ENCODE measurements at regions not wholly inside any gene's neighbourhood (a gene's known extent, or its start where the extent isn't known, plus 50 kb on each side); places are given as distances from the start of the nearest gene placed in this dataset.
"Not testable (repeated sequence)": the region's sequence is repeated elsewhere in the genome, so short reads cannot be mapped to it uniquely, and the experiment has no call there.

DNA sequence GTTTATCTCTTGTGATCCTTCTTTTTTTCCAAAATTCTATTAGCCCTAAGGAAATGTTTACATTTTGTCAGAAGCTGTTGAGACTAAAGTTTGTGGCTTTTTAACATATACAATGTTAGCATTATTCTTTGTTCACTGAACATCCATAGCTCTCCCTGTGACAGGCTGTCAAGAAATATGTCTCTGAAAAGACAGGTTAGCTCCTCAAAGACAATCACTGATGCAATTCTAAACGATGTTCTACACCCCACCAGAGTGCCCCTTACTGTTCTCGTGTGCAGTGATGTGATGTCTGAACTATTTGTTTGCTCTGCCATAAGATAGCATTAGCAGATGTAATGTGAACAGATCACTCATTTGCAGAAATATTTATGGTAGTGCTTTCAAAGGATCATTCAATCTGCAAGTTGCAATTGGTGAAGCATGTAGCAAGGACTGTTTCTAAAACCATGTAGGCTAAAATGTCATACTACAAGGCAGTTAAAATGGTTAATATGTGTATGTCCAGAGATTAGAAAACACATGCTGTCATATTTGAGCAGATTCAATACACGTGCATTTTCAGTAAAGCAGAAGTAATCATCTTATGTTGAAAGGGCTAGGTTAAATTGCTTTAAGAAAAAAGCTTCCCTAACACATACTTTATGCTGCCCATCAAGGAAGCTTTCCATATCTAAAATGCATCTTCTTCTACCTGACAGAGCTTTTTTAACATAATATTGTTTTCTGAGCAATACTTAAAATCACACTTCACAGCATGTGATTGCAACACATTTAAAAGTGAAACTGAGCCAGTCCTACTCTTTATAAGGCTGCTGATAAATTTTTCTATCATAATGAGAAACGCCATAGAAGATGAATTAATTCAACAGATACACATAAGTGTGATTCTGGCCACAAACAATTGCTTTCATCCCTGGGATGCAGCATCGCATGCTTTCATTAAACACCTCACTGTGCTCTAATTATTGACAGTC lies 285.7 kb upstream of the UBE2E3 start:
- DNase-seq: no peak

GRCh38 chr2:180692322-180692721 lies 288.1 kb upstream of the UBE2E3 start:
- DNase-seq: no peak

- not testable (repeated sequence) for DNase-seq
Observed at GRCh38 chr2:180691855-180692223, 288.6 kb upstream of the UBE2E3 start.

DNA sequence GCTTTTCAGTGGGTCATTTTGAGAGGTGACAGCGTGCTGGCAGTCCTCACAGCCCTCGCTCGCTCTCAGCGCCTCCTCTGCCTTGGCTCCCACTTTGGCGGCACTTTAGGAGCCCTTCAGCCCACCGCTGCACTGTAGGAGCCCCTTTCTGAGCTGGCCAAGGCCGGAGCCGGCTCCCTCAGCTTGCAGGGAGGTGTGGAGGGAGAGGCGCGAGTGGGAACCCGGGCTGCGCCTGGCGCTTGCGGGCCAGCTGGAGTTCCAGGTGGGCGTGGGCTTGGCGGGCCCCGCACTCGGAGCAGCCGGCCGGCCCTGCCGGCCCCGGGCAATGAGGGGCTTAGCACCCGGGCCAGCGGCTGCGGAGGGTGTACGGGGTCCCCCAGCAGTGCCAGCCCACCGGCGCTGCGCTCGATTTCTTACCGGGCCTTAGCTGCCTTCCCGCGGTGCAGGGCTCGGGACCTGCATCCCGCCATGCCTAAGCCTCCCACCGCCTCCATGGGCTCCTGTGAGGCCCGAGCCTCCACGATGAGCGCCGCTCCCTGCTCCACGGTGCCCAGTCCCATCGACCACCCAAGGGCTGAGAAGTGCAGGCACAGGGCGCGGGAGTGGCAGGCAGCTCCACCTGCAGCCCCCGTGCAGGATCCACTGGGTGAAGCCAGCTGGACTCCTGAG lies 289.1 kb upstream of the UBE2E3 start:
- not testable (repeated sequence) for DNase-seq

- no peak for DNase-seq
Observed at GRCh38 chr2:180690611-180691010, 289.8 kb upstream of the UBE2E3 start.

DNA sequence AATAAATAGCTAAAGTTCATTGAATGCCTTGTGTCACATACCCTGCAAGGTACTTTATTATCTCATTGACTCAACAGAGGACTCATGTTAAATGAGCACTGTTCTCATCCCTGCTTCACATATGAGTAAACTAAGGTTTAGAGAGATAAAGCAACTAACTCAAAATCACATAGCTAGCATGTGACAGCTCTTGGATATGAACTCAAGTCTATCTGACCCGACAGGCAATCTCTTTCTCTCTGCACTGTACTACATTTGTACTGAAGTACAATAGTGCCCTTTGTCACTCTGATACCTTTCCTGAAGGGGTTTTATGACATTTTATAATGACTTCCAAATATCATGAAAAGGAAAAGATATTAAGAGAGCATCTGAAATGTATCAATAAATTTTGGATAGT lies 297.5 kb upstream of the UBE2E3 start:
- no peak for DNase-seq

GRCh38 chr2:180679693-180680092 lies 300.7 kb upstream of the UBE2E3 start:
- no peak for DNase-seq

GRCh38 chr2:180678625-180678972 lies 301.8 kb upstream of the UBE2E3 start:
- DNase-seq: no peak

GRCh38 chr2:180677930-180678624 lies 302.3 kb upstream of the UBE2E3 start:
- DNase-seq: no peak

GRCh38 chr2:180677200-180677599 lies 303.2 kb upstream of the UBE2E3 start:
- no peak for DNase-seq

- DNase-seq: no peak
Observed at GRCh38 chr2:180676520-180677025, 303.8 kb upstream of the UBE2E3 start.

DNA sequence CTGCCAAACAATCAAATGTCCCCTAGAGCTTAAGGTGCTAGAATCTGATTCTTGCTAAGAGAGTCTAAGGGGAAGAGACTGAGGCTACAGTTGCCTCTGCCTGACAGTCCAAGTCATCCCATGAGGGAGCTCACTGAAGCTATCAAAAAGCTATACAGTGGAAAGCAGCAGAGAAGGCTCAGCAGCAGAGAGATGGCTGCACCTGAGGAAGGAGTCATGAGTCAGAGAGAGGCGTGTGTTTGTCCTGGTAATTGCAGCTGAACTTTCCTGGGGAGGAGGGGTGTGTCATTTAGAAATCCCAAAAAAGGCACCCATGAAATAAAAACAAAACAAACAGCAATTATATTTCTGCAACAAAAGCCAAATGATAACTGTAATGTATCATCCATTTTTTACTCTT lies 305.2 kb upstream of the UBE2E3 start:
- no peak for DNase-seq

- no peak for DNase-seq
Observed at GRCh38 chr2:180672377-180672776, 308.0 kb upstream of the UBE2E3 start.

DNA sequence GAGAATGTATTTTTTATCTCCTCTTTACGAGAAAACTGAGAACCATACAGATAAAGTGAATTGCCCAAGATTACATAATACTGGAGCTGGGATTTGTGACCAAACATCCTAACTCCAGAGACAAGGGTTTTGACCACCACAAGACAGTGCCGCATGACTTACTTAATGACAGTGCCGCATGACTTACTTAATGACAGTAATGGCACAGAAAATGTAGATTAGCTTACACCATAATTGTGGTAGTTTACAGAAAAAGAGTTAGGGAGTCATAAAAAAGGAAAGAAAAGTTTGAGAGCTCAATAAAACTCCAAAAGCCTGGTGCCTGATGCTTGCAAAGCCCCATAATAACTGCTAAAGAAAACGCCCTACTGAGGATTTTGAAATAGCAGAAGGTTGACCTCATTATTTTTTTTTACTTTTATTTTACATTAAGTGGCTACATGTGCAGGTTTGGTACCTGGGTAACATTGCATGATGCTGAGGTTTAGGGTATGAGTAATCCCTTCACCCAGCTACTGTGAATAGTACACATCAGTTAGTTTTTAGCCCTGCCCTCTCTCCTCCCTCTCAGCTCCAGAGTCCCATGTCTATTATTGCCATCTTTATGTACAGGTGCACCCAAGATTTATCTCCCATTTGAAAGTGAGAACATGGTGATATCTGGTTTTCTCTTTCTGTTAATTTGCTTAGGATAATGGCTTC lies 310.0 kb upstream of the UBE2E3 start:
- no peak for DNase-seq

- no peak for DNase-seq
Observed at GRCh38 chr2:180669016-180669415, 311.4 kb upstream of the UBE2E3 start.

- DNase-seq: no peak
Observed at GRCh38 chr2:180664507-180664906, 315.9 kb upstream of the UBE2E3 start.

DNA sequence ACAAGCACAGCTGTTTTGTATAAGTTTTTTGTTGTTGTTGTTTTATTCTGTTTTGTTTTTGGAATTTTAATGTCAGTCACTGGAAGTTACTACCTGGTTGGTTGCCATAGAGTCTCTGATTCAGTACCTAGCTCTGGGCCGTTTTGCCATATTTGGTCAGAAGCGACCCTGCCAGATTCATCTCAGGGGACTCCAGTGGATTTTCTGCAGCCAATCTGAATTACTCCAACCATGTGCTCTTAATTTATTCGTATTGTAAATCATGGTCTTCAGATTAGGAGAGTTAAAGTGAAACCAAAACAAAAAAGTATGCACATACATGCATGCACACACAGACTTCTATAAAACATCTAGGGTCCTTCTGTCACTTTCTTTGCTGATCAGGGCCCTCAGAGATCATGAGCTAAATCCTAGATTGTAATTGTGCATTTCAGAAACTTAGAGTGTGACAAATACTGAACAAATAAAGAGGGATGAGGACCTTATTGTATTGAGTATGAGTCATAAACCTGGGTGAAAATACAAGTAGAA lies 317.4 kb upstream of the UBE2E3 start:
- DNase-seq: no peak

DNA sequence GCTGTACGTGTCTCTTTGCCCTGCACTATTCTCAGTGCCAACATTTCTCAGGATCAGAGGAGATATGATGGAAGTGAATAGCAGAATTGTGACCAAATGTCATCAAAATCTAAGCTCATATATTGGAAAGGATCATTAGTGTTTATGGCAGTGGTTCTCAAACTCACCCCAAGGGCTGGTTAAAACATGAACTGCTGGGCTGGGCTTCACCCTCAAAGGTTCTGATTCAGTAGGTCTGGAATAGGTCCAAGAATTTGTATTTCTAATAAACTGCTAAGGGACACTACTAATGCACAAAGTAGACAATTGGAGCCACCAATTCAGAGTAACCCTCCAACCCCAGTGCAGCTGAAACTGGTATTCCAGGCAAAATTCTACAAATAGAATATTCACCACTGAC lies 317.9 kb upstream of the UBE2E3 start:
- no peak for DNase-seq

GRCh38 chr2:180661686-180662030 lies 318.7 kb upstream of the UBE2E3 start:
- DNase-seq: no peak

DNA sequence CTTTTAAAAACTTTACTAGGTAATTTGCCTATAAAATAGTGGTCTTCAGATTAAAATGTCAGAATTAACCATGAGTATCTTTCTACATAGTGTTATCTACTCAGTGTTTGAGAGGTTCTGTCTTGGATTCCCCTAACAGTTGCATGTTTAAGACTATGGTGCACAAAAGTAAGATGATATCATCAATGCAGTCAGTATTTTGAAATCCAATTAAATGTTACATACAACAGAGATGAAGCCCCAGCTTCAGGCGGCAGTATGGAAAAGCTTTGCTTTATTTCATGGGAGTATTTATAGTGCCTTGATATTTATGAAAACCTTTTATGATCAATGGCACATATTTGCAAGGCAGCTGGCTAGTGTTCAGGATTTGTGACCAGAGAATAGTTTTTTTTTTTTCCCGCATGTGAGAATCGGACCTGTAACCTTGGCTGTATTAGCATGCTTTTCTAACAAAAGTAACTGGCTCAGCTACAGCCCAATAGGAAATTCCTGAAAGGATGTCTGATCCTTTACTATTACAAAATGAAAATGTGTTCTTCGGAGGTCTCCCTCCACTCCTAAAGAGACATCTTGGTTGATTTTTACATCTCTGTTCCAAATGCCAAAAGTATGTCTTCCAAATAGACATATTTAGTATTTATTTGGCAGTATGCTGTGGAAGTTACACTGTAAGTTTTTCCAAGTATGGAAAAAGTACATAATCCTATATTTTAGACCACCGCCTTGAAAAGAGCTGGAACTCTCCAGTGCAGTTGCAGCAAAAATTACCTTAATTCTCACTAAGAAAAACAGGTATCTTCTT lies 319.3 kb upstream of the UBE2E3 start:
- DNase-seq: no peak

- no peak for DNase-seq
Observed at GRCh38 chr2:180660207-180660606, 320.2 kb upstream of the UBE2E3 start.

DNA sequence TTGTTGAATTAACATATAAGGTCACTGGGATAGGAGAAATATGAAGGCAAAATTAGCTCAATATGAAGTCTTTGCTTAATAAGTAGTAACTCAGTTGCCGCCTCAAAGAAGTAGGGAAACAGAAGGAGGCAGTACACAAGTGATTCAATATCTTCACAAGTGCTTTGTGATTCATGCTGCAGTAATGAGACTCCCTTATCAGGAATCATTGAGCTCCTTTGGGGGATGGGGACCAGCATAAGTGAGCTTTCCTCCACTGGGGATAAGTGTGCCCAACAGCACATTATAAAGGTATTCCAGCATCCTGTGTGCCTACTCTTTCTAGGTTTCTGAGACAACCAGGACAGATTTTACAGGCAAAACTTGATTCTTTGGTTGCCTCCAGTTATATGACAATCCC lies 323.4 kb upstream of the UBE2E3 start:
- DNase-seq: no peak
